GM12801 (cell line): ENCODE measurements at regions not wholly inside any gene's neighbourhood (a gene's known extent, or its start where the extent isn't known, plus 50 kb on each side); places are given as distances from the start of the nearest gene placed in this dataset.

Experiments
- TF ChIP-seq, protein P1 (sequence below): IDR thresholded peaks from one replicate; pipeline ENCODE4 v1.5.1; 2011; ENCODE audit warnings: control low read depth; ENCODE audit not compliant: insufficient read length; ENCODE audit errors: extremely low read depth

DNA sequence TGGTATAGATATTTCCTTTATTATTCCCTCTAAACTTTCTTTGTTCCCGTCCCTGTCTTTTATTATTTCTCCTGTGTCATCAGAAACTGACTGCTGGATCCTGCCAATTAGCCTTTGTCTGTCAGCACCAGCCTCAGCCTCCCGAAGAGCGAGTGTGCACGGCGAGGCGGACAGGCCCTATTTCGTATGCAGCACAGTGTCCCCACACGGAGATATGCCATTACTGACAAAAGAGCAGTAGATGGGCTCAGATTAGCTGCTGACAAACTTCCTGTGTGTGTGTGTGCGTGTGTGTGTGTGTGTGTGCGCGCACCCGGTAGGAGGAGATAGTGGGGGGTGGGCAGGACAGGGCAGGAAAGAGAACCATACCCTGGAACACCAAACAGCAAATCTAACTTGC is 99.5 kb upstream of the ZFP64 start:
- TF ChIP-seq, protein P1, sequence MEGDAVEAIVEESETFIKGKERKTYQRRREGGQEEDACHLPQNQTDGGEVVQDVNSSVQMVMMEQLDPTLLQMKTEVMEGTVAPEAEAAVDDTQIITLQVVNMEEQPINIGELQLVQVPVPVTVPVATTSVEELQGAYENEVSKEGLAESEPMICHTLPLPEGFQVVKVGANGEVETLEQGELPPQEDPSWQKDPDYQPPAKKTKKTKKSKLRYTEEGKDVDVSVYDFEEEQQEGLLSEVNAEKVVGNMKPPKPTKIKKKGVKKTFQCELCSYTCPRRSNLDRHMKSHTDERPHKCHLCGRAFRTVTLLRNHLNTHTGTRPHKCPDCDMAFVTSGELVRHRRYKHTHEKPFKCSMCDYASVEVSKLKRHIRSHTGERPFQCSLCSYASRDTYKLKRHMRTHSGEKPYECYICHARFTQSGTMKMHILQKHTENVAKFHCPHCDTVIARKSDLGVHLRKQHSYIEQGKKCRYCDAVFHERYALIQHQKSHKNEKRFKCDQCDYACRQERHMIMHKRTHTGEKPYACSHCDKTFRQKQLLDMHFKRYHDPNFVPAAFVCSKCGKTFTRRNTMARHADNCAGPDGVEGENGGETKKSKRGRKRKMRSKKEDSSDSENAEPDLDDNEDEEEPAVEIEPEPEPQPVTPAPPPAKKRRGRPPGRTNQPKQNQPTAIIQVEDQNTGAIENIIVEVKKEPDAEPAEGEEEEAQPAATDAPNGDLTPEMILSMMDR, result no peak

DNA sequence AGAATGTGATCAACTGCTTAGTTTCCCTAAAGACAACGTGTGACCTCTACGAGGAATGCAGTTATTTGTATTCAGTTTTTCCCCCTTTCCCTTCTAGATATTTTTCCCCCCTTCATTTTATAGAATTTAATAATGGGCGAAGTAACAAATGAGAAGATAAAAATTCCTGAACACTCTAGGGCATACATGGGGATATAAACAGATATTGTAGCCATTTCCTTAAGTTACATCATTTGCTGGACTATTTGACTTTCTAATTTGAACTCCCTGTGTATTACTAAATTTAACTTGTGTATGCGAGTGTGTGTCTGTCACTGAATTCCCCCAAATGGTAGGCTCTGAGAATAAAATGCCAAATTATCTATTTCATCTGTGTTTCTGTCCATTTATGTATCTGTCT is 99.0 kb upstream of the ZFP64 start:
- TF ChIP-seq, protein P1, result no peak

DNA sequence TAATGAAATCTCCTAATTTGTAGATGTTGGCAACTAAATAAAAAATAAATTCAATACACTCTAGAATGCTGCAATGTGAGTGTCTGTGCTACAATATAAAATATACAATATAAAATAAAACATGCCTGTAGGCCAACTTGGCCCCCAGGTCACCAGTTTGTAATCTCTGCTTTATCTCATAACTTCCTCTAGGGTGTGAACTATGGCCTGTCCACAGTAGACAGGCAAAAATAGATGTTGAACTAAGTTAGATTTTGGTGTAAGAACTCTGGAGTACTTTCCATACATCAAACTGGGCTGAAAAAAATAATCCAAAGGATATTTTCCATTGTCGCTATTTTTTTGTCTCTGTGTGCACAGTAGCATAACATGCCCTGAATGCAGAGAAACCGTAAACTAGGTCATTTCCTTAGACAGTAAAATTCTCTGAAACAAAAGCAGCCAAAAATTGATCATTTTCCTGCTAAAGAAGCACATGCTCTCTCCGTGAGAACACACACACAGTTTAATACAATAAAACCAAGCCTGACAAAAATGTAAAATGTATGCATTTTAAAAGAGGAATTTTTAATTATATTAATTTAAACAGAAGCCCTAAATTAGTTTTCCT is 98.5 kb upstream of the ZFP64 start:
- TF ChIP-seq, protein P1, result no peak

DNA sequence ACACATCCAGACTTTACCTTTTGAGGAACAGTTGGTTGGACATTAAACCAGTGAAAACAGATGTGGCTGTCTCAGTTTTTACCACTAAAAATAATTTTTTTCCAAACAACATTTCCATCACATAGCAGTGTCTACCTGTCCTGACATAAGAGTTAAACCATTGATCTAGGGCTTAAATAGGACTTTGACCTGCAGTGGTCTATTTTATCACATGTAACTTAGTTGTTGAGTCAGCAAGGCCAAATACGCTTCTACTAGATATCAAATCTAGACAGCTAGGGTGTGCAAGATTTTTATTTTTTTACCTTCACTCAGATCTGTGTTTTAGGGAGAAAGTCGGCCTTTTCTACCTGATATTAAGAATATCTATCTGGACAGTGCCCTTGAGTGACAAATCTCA is 88.8 kb upstream of the ZFP64 start:
- TF ChIP-seq, protein P1, result no peak

DNA sequence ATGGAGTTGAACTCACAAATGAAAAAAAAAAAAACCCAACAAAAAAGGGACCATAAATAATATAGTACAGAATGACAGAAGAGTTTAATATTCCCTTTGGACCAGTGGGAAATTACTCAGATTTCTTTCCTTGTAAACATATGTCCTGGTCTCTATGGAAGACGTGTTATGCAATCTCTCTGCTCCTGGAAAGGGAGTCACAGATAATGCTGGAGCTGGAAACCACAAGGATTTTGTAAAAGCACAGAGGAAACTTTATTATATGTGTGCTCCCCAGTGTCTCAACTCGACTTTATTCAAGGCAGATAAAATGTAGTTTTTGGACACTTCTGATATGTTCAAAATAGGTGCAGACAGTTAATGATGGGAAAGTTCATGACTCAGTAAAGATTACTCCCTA is 88.1 kb upstream of the ZFP64 start:
- TF ChIP-seq, protein P1, result no peak

DNA sequence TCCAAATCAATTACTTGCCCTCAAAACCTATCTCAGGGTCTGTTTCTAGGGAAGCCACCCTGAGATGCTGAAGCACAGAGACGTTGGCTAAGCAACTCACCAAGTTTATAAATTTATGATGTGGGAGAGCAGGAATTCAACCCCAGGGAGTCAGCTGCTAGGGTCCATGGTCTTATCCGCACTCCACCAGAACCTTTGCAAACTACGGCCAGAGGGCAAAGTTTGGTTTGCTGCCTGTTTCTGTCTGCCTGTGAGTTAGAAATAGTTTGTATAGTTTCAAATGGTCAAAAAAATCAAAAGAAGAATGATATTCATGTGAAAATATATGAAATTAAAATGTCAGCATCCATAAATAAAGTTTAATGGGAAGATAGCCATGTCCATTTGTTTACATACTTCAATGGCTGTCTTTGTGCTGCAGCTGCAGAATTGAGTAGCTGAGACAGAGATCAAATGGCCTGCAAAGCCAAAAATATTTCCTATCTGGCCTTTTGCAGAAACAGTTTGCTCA is 83.7 kb upstream of the ZFP64 start:
- TF ChIP-seq, protein P1, result no peak

DNA sequence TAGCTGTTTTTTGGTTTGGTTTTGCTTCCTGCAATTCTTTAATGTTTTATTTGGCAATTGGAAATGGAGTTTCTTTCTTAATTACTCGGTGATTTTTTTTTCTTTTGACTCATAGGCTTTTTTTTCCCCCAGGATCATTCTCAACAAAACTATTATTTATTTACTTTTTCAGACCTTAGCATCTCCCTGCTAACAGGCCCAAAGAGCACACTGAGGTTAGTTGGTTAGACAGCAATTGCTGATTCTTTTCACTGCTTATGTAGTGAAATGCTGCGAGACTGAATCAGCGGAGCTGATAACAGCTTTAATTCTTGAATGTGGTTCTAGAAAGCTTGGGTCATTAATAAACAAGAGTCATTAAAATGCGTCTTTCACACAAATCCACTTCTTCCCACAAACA is 79.1 kb upstream of the ZFP64 start:
- TF ChIP-seq, protein P1, result no peak
